ENCODE measurements at regions not wholly inside any gene's neighbourhood (a gene's known extent, or its start where the extent isn't known, plus 50 kb on each side); places are given as distances from the start of the nearest gene placed in this dataset.

DNA sequence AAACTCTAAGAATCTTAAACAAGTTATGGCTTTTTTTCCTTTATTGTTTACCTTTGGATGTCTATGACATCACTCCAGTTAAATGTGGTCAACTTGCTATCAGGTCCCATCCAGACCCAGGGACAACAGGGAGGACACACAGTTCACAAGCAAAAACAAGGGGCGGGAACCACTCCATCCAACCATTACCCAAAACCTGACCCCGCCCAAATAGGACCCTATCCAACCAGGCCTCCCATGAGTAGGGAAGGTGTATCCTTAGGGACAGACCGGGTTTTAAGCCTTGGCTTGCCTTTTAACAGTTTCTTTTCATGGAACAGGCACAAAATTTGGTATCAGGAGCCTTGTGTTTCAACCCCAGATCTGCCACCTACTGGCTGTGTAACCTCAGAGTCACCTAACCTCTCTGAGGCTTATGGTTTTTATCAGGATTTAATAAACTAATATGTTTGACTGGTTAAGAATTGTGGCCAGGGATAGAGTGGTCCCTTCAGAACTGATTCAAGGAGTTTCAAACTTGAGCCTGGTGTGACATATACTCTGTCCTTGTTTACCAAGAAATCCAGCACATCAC, 127.7 kb upstream of the RAD23B start:
- ATAC-seq (ENCODE audit: low FRiP score in 2 of 2), result no peak

DNA sequence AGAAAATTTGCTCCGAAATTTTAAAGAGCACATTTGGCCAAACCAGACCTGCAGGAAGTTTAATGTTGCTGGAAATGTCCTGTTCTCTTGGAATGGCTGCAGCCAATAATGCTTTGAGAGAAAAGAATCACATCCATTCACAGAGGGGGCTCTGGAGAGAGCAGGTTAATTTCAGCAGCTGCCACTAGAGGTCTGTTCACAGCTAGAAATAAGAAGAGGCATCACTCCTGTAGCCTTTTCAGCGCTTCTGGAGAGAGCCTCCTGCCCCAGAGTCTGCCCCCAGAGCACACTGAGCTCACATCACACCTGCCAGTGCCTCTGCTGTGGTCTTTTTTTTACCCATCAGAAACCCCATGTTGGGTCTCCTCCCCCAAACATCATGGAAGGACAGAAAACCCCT, 124.8 kb upstream of the RAD23B start:
- TF ChIP-seq, protein P1, sequence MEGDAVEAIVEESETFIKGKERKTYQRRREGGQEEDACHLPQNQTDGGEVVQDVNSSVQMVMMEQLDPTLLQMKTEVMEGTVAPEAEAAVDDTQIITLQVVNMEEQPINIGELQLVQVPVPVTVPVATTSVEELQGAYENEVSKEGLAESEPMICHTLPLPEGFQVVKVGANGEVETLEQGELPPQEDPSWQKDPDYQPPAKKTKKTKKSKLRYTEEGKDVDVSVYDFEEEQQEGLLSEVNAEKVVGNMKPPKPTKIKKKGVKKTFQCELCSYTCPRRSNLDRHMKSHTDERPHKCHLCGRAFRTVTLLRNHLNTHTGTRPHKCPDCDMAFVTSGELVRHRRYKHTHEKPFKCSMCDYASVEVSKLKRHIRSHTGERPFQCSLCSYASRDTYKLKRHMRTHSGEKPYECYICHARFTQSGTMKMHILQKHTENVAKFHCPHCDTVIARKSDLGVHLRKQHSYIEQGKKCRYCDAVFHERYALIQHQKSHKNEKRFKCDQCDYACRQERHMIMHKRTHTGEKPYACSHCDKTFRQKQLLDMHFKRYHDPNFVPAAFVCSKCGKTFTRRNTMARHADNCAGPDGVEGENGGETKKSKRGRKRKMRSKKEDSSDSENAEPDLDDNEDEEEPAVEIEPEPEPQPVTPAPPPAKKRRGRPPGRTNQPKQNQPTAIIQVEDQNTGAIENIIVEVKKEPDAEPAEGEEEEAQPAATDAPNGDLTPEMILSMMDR (IDR thresholded peaks at IDR 0.05), result peak in 2 of 6 experiments; percentile 13 to 14
- TF ChIP-seq POLR2AphosphoS5 (IDR thresholded peaks at IDR 0.05), result no peak
- Histone ChIP-seq H3K4me3 (no peak overlapping the region), H3K27ac (no peak overlapping the region), H3K9me3 (no peaks in the 10 kb centered on the region), H3K4me1 (no peaks in the 10 kb centered on the region), H3K27me3 (no peaks in the 10 kb centered on the region), H3K36me3 (no peaks in the 10 kb centered on the region)
- DNase-seq (no peak), ATAC-seq (ENCODE audit: low FRiP score in 2 of 2) (no peak)
- 20 to 21% methylated on average over 2 of the region's 2 CpGs for WGBS, 2 donors

More for the DNA sequence above, 127.7 kb upstream of the RAD23B start:
- Histone ChIP-seq H3K27ac (no peak overlapping the region), H3K9me3 (no peaks in the 10 kb centered on the region), H3K27me3 (no peaks in the 10 kb centered on the region), H3K4me1 (no peaks in the 10 kb centered on the region), H3K36me3 (no peaks in the 10 kb centered on the region), H3K4me3 (no peak overlapping the region)
- TF ChIP-seq, protein P1 (IDR thresholded peaks at IDR 0.05), result no peak
- TF ChIP-seq EP300 (IDR thresholded peaks at IDR 0.05) (no peak), POLR2AphosphoS5 (IDR thresholded peaks at IDR 0.05) (no peak), POLR2A (IDR thresholded peaks at IDR 0.05) (no peak)
- DNase-seq, result no peak
- WGBS, 2 donors, result 72 to 83% methylated on average over 3 of the region's 3 CpGs

DNA sequence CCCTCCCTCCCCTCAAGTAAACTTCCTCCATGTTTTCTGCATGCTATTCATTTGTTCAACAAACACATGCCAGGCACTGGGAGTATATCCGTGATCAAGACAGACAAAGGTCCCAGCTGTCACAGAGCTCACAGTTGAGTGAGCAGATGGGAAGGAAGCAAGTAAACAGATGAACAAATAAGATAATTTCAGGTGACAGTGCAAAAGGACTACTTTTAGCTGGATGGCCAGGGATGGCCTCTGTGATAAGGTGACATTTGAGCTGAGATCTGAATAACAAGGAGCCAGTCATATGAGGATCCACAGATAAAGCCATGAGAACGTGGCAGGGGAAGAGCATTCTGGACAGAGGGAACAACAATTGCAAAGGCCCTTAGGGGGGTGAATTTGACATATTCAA, 121.7 kb upstream of the RAD23B start:
- H3K4me3 ChIP-seq, result no peak overlapping the region
- no peaks in the 10 kb centered on the region for H3K4me1 ChIP-seq
- H3K27ac ChIP-seq, result no peak overlapping the region
- ATAC-seq (ENCODE audit: low FRiP score in 2 of 2) (no peak), DNase-seq (no peak)
- TF ChIP-seq, protein P1 (IDR thresholded peaks at IDR 0.05), result no peak
- TF ChIP-seq POLR2A (IDR thresholded peaks at IDR 0.05), result no peak
- no peak for TF ChIP-seq EP300 (IDR thresholded peaks at IDR 0.05)
- no peak for TF ChIP-seq POLR2AphosphoS5 (IDR thresholded peaks at IDR 0.05)
- H3K9me3 ChIP-seq, result no peaks in the 10 kb centered on the region
- H3K36me3 ChIP-seq, result no peaks in the 10 kb centered on the region
- H3K27me3 ChIP-seq, result no peaks in the 10 kb centered on the region
- WGBS, 2 donors, result 55 to 56% methylated on average over 2 of the region's 2 CpGs

DNA sequence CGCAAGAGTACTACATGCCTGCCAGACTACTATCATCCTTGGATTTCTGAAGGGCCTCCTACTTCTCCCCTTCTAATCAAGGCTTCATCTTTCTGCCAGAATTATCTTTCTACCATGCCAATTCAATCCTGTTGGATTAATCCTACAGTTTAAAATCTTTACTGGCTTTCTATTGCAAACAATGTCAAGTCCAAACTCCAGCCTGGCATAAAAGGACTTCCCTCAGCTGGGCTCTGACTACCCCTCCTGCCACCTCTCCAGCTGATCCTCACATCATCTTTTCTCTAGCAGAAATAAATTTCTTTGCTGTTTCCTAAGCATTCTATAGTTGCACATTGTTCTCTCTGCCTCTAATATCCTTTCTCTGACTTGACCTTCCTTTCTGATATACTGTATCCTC, 119.7 kb upstream of the RAD23B start:
- Histone ChIP-seq H3K27me3 (no peaks in the 10 kb centered on the region), H3K27ac (no peak overlapping the region), H3K9me3 (no peaks in the 10 kb centered on the region), H3K36me3 (no peaks in the 10 kb centered on the region), H3K4me1 (no peaks in the 10 kb centered on the region), H3K4me3 (no peak overlapping the region)
- TF ChIP-seq POLR2AphosphoS5 (IDR thresholded peaks at IDR 0.05), result no peak
- TF ChIP-seq, protein P1 (IDR thresholded peaks at IDR 0.05), result no peak
- no peak for TF ChIP-seq POLR2A (IDR thresholded peaks at IDR 0.05)
- no peak for TF ChIP-seq EP300 (IDR thresholded peaks at IDR 0.05)
- 92 to 100% methylated on average over 1 of the region's 1 CpG for WGBS, 2 donors
- DNase-seq (no peak), ATAC-seq (ENCODE audit: low FRiP score in 2 of 2) (no peak)

DNA sequence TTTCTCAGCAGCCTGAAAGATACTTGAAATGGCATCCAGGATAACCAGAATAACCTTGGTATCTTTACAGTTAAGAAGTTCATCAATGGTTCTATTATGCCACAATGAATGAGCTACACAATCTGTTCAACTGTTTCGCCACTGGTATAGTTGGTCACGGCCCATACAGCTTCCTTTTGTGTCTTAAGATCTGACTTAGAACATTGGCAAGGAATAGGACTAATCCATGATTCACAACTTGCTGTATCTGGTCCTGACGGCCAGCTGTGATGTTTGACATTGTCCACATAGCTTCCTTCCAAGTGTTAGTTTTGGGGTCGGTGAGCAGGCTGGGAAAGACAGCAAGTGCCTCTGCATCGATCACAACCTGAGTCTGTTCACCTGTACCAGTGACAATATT, 113.3 kb upstream of the RAD23B start:
- DNase-seq, result no peak
- no peaks in the 10 kb centered on the region for H3K4me1 ChIP-seq
- H3K4me3 ChIP-seq, result no peak overlapping the region
- no peaks in the 10 kb centered on the region for H3K9me3 ChIP-seq
- ATAC-seq (ENCODE audit: low FRiP score in 2 of 2), result no peak
- H3K36me3 ChIP-seq, result no peaks in the 10 kb centered on the region
- WGBS, 2 donors, result 84 to 86% methylated on average over 5 of the region's 5 CpGs
- H3K27ac ChIP-seq, result no peak overlapping the region
- H3K27me3 ChIP-seq, result no peaks in the 10 kb centered on the region
- TF ChIP-seq POLR2A (IDR thresholded peaks at IDR 0.05), result no peak
